ENCODE measurements at regions not wholly inside any gene's neighbourhood (a gene's known extent, or its start where the extent isn't known, plus 50 kb on each side); places are given as distances from the start of the nearest gene placed in this dataset.

GRCh38 chr7:20562461-20562860 lies 53.0 kb upstream of the ABCB5 start:
- H3K9me3 ChIP-seq (ENCODE audit: control insufficient read depth, insufficient read depth, low read depth, low read length) = no peaks in the 10 kb centered on the region
- no peaks in the 10 kb centered on the region for H3K4me1 ChIP-seq (ENCODE audit: control insufficient read depth, insufficient read depth, low read length)
- CTCF ChIA-PET = no interaction called here
- DNase-seq (ENCODE audit: low read depth, low spot score) = no peak
- intact Hi-C loops (cut with micrococcal nuclease; ENCODE audit: unreplicated experiment) = no loop called here
- BruUV-seq (replicated peaks) = no TSS peak
- no peaks in the 10 kb centered on the region for H3K27me3 ChIP-seq (ENCODE audit: control insufficient read depth, insufficient read depth, low read length)
- no peaks in the 10 kb centered on the region for H3K36me3 ChIP-seq (ENCODE audit: control insufficient read depth, insufficient read depth, low read length)
- POLR2A ChIA-PET = no interaction called here
- no peak overlapping the region for H3K4me3 ChIP-seq (ENCODE audit: low read depth in 2 of 2, low read length in 2 of 2)
- in situ Hi-C loops (cut with HindIII; ENCODE audit: low pct_unique_long_range_greater_than_20kb, low sequenced_read_pairs) = no loop called here
- no peak for ATAC-seq
- no peak overlapping the region for H3K27ac ChIP-seq (ENCODE audit: low read length)
- TF ChIP-seq CTCF (IDR thresholded peaks at IDR 0.05) = no peak
- TF ChIP-seq TCF7L2 (IDR thresholded peaks at IDR 0.05; ENCODE audit: low read depth, low read length) = no peak
- no peak for TF ChIP-seq SIN3A (IDR thresholded peaks at IDR 0.05; ENCODE audit: borderline replicate concordance, insufficient read depth, low read depth, low read length)
- no peak for TF ChIP-seq POLR2AphosphoS5 (IDR thresholded peaks at IDR 0.05; ENCODE audit: low read depth, low read length)
- no peak for TF ChIP-seq REST (IDR thresholded peaks at IDR 0.05; ENCODE audit: insufficient read depth in 1 of 2, low read depth in 2 of 2, low read length in 1 of 2)

Data from Panc1 (cell line).